Epithelial cell of esophagus (primary cell): ENCODE measurements at regions not wholly inside any gene's neighbourhood (a gene's known extent, or its start where the extent isn't known, plus 50 kb on each side); places are given as distances from the start of the nearest gene placed in this dataset.
A peak's percentile ranks its signal among the peaks of the same experiment; 100 is the strongest.

ENCODE experiments used
- DNase-seq: peaks from one replicate; pipeline ENCODE4 v3.0.0; 2010; ENCODE audit warnings: low read depth
- H3K4me3 ChIP-seq: 2 replicates; pipeline ENCODE4 v1.5.1; 2011; ENCODE audit warnings: mild to moderate bottlenecking, low read length, control low read depth
- TF ChIP-seq, protein P1 (sequence below): IDR thresholded peaks from 2 replicates; pipeline ENCODE4 v1.5.1; 2011; ENCODE audit warnings: low read depth, mild to moderate bottlenecking, low read length, control low read depth, inconsistent platforms; ENCODE audit not compliant: insufficient read depth; ENCODE audit errors: missing control alignments

GRCh38 chr4:104870495-104871233 lies 276.0 kb upstream of the TET2 start:
- TF ChIP-seq, protein P1, sequence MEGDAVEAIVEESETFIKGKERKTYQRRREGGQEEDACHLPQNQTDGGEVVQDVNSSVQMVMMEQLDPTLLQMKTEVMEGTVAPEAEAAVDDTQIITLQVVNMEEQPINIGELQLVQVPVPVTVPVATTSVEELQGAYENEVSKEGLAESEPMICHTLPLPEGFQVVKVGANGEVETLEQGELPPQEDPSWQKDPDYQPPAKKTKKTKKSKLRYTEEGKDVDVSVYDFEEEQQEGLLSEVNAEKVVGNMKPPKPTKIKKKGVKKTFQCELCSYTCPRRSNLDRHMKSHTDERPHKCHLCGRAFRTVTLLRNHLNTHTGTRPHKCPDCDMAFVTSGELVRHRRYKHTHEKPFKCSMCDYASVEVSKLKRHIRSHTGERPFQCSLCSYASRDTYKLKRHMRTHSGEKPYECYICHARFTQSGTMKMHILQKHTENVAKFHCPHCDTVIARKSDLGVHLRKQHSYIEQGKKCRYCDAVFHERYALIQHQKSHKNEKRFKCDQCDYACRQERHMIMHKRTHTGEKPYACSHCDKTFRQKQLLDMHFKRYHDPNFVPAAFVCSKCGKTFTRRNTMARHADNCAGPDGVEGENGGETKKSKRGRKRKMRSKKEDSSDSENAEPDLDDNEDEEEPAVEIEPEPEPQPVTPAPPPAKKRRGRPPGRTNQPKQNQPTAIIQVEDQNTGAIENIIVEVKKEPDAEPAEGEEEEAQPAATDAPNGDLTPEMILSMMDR: no peak
- peak; percentile 74 for DNase-seq
- H3K4me3 ChIP-seq: no peak overlapping the region

- no peak for DNase-seq
- no peak overlapping the region for H3K4me3 ChIP-seq
- TF ChIP-seq, protein P1: no peak
Observed at GRCh38 chr4:104878936-104879335, 267.7 kb upstream of the TET2 start.

- peak; percentile 77 for DNase-seq
- TF ChIP-seq, protein P1: no peak
- no peak overlapping the region for H3K4me3 ChIP-seq
Observed at GRCh38 chr4:104879367-104879766, 267.3 kb upstream of the TET2 start.

DNA sequence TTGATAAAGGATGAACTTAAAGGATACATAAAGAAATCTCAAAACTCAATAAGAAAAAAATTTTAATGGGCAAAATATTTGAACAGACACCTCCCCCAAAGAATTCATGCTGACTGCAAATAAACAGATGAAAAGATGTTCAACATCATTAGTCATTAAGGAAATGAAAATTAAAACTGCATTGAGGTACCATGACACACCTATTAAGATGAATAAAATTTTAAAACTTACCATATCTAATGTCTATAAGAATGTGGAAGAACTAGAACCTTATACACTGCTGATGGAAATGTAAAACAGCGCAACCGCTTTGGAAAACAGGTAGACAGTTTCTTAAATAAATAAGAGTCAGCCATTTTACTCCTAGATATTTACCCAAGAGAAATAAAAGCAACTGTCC lies 266.8 kb upstream of the TET2 start:
- TF ChIP-seq, protein P1: no peak
- no peak overlapping the region for H3K4me3 ChIP-seq
- DNase-seq: peak; percentile 51

DNA sequence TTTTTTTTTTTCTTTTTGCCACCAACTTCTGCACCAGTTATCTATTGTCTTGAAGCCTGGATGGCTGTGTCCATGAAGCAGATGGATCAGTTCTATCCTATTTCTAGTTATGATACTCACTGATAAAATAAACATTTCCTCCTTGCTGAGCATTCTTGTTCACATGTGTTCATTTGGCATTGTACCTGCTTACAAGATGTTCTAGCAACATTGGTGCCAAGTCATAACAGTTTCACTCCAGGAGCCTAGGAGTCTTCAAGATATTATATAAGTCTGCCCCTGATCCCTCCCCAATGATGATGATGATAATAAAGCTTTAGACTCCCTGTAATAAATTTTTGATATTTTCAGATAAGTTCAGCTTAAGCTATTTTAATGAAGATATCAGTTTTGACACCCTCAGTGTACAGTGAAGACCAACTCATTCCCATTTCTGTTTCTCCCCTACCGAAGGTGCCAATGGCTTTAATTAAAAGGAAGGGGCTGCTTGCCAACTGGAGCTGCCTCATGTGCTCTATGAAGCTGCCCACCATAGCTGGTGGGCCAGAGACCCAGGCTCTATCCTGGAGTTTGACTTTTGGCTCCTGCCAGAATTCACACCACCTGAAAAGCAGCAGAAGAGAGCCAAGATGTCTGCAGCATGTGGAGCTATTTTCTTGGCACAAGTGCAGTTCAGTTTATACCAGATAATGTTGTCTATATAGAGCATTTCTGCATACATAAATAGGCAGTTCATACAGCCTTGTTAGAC lies 265.4 kb upstream of the TET2 start:
- no peak overlapping the region for H3K4me3 ChIP-seq
- TF ChIP-seq, protein P1: no peak
- no peak for DNase-seq

DNA sequence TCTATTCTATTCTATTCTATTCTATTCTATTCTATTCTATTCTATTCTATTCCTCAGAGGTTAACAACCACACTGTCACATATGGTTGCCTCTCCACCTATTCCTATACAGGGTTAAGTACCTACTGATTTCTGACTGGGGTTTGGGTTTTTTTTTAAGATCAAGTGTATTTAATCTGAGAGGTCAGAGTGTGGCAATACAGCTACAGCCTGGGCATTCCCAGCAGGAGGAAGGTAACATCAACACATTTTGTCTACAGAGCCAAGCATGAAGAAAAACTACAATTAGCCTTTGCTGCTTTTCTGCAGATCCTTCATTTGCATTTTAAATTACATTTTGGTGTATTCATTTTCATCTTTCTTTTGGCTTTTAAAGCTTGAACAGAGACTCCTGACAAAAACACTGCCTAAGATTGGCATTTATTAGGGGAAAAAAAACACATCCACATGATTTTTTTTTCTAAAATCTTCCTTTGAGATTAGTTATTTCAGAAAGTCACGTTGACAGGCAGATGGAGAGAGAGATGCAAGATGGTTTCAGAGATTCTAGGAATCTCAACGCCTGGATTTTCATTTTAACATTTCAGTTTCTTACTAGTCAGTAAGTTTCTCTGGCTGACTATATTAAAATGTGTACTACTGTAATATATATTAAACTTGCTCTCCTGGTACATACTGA lies 255.9 kb upstream of the TET2 start:
- DNase-seq: no peak
- TF ChIP-seq, protein P1: no peak
- H3K4me3 ChIP-seq: no peak overlapping the region
